PC-9 (cell line): ENCODE measurements at regions not wholly inside any gene's neighbourhood (a gene's known extent, or its start where the extent isn't known, plus 50 kb on each side); places are given as distances from the start of the nearest gene placed in this dataset.

Experiments used
- BruUV-seq: library from RNA; stranded (reverse); fragments of 400-500 nt; replicated peaks from 2 replicates; lab custom pipeline; 2021; lab: Mats Ljungman, UMichigan
- CTCF ChIA-PET: fragments of 300-600 bp; sonication (Branson Sonifier 250); formaldehyde crosslinking; loops from one replicate; lab custom pipeline; 2022; ENCODE audit warnings: antibody characterized with exemption; lab: Charles Lee
- POLR2A ChIA-PET: fragments of 300-600 bp; sonication (Branson Sonifier 250); formaldehyde crosslinking; loops from one replicate; lab custom pipeline; 2022; ENCODE audit warnings: antibody characterized with exemption; ENCODE audit not compliant: unreplicated experiment; lab: Charles Lee
- DNase-seq, 2 experiments: peaks; one replicate each; pipeline versions ENCODE4 v3.0.0 to v3.0.0-alpha.2; 2015 to 2022; ENCODE audit warnings: mixed read lengths in 1 of 2
- H2AFZ ChIP-seq: fragments of 200-600 bp; sonication (generic); 2 replicates; pipeline ENCODE4 v1.8.1; 2017; ENCODE audit warnings: antibody characterized with exemption
- H3F3A ChIP-seq: fragments of 200-600 bp; sonication (generic); 2 replicates; pipeline ENCODE4 v1.8.1; 2017; ENCODE audit warnings: antibody characterized with exemption, mild to moderate bottlenecking, low read depth; ENCODE audit not compliant: insufficient read depth
- H3K27ac ChIP-seq: fragments of 200-600 bp; sonication (generic); 2 replicates; pipeline ENCODE4 v1.6.1; 2016; ENCODE audit warnings: mixed run types
- H3K27me3 ChIP-seq: fragments of 200-600 bp; sonication (generic); 2 replicates; pipeline ENCODE4 v1.6.1; 2016; ENCODE audit warnings: low read depth, mixed run types; ENCODE audit not compliant: insufficient read depth
- H3K36me3 ChIP-seq: fragments of 200-600 bp; sonication (generic); 2 replicates; pipeline ENCODE4 v1.6.1; 2016; ENCODE audit warnings: low read depth, mixed run types
- H3K4me1 ChIP-seq: fragments of 200-600 bp; sonication (generic); replicated peaks from 2 replicates; pipeline ENCODE4 v1.6.1; 2016; ENCODE audit warnings: mixed run types; ENCODE audit not compliant: insufficient read depth
- H3K4me2 ChIP-seq: fragments of 200-600 bp; sonication (generic); 2 replicates; pipeline ENCODE4 v1.6.1; 2017; ENCODE audit warnings: mixed run types
- H3K4me3 ChIP-seq: fragments of 200-600 bp; sonication (generic); 2 replicates; pipeline ENCODE4 v1.6.1; 2016; ENCODE audit warnings: mixed run types
- H3K79me2 ChIP-seq: fragments of 200-600 bp; sonication (generic); 2 replicates; pipeline ENCODE4 v1.6.1; 2017; ENCODE audit warnings: low read depth, mixed run types
- H3K9me2 ChIP-seq: fragments of 200-600 bp; sonication (generic); 2 replicates; pipeline ENCODE4 v1.8.1; 2017; ENCODE audit warnings: mild to moderate bottlenecking; ENCODE audit not compliant: insufficient read depth
- H3K9me3 ChIP-seq: fragments of 200-600 bp; sonication (generic); 2 replicates; pipeline ENCODE4 v1.8.1; 2016; ENCODE audit warnings: low read depth; ENCODE audit not compliant: insufficient read depth
- H4K20me1 ChIP-seq: fragments of 200-600 bp; sonication (generic); 2 replicates; pipeline ENCODE4 v1.8.1; 2017; ENCODE audit not compliant: insufficient read depth
- EZH2 ChIP-seq: fragments of 200-600 bp; sonication (generic); IDR thresholded peaks from 2 replicates; pipeline ENCODE4 v1.8.0; 2017; ENCODE audit warnings: antibody characterized with exemption, low read depth
- intact Hi-C: fragments of 100-400 bp; cut with micrococcal nuclease; formaldehyde crosslinking; loops from one replicate; pipeline ENCODE4 v1.10.0; 2022; ENCODE audit not compliant: unreplicated experiment
- TF ChIP-seq, protein P1 (sequence below): fragments of 200-600 bp; sonication (generic); conservative IDR thresholded peaks from 2 replicates; pipeline ENCODE4 v1.6.1; 2017; ENCODE audit warnings: mixed run types, antibody characterized with exemption, mild to moderate bottlenecking, moderate library complexity

DNA sequence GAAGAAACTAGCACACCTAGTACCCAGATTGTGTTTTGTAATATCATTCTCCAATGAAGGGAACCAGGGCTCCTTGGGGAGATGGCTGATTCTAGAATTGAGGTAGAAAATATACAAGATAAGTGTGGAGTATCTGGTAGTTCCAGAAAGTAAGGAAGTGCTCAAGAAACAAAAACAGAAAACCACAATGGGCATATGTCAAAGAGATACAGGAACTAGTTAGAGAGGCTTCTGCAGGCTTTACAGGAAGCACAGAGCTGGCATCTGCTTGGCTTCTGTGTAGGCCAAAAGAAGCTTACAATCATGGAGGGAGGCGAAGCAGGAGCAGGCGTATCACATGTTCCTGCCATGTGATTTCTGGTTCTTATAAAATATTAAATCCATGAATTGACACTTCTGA, 105.7 kb upstream of the TMEM161B start:
- Histone ChIP-seq H3K79me2 (no peaks in the 10 kb centered on the region), H3K27ac (no peak overlapping the region), H3K4me2 (no peak overlapping the region), H4K20me1 (no peaks in the 10 kb centered on the region), H3K36me3 (no peaks in the 10 kb centered on the region), H3K4me1 (no peaks in the 10 kb centered on the region), H3K27me3 (no peaks in the 10 kb centered on the region), H3K9me2 (no peaks in the 10 kb centered on the region), H2AFZ (no peak overlapping the region), H3K9me3 (no peaks in the 10 kb centered on the region), H3K4me3 (no peak overlapping the region), H3F3A (no peaks in the 10 kb centered on the region)
- no TSS peak for BruUV-seq
- no peak for DNase-seq
- POLR2A ChIA-PET = no interaction called here
- CTCF ChIA-PET = no interaction called here
- no peak for TF ChIP-seq EZH2
- intact Hi-C loops = no loop called here

DNA sequence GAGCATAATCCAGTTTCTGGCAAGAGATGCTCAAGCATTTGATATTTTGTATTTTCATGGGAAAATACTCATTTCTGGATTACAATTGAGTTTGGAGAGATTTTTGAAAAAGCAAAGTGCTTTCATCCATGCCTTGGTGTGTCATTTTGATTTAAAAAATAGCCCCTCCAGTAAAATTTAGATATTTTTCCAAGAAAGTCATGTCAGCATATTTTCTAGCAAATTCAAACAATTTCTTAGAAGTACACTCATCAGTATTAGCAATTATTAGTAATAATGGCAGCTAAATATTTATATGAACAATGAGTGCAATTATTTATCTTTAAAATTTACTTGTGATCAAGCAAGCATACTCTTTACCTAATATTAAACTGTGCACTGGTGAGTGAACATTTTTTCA, 102.2 kb upstream of the TMEM161B start:
- H3F3A ChIP-seq = no peaks in the 10 kb centered on the region

DNA sequence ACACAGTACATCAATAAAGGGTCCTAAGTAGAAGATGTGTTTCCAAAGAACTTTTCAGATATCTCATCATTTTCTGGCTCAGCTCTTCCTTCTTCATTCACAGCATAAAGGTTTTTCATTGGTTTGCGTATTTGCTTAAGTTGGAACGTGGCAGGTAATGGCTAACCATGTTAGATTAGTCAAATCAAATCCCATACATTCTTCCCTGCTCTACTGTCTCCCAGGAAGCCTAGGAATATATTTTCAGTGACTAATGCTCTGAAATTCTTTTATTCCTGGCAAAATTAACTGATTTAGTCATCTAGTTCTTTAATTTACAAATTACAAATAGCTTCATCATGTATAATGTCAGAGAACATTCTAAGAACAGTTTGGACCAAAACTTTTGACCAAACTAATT, 99.6 kb upstream of the TMEM161B start:
- CTCF ChIA-PET = no interaction called here
- DNase-seq = no peak
- Histone ChIP-seq H3F3A (no peaks in the 10 kb centered on the region), H3K4me3 (no peak overlapping the region), H3K9me3 (no peaks in the 10 kb centered on the region), H3K79me2 (no peaks in the 10 kb centered on the region), H2AFZ (no peak overlapping the region), H3K4me1 (no peaks in the 10 kb centered on the region), H3K27ac (no peak overlapping the region), H3K36me3 (no peaks in the 10 kb centered on the region), H3K27me3 (no peaks in the 10 kb centered on the region), H3K9me2 (no peaks in the 10 kb centered on the region), H4K20me1 (no peaks in the 10 kb centered on the region), H3K4me2 (no peak overlapping the region)
- no TSS peak for BruUV-seq
- POLR2A ChIA-PET = no interaction called here
- intact Hi-C loops = no loop called here
- TF ChIP-seq, protein P1, sequence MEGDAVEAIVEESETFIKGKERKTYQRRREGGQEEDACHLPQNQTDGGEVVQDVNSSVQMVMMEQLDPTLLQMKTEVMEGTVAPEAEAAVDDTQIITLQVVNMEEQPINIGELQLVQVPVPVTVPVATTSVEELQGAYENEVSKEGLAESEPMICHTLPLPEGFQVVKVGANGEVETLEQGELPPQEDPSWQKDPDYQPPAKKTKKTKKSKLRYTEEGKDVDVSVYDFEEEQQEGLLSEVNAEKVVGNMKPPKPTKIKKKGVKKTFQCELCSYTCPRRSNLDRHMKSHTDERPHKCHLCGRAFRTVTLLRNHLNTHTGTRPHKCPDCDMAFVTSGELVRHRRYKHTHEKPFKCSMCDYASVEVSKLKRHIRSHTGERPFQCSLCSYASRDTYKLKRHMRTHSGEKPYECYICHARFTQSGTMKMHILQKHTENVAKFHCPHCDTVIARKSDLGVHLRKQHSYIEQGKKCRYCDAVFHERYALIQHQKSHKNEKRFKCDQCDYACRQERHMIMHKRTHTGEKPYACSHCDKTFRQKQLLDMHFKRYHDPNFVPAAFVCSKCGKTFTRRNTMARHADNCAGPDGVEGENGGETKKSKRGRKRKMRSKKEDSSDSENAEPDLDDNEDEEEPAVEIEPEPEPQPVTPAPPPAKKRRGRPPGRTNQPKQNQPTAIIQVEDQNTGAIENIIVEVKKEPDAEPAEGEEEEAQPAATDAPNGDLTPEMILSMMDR = no peak
- no peak for TF ChIP-seq EZH2

More for the DNA sequence above, 102.2 kb upstream of the TMEM161B start:
- no peaks in the 10 kb centered on the region for H3K4me1 ChIP-seq
- no peaks in the 10 kb centered on the region for H3K27me3 ChIP-seq
- H2AFZ ChIP-seq = no peak overlapping the region
- no peak overlapping the region for H3K4me3 ChIP-seq
- CTCF ChIA-PET = no interaction called here
- H3K9me3 ChIP-seq = no peaks in the 10 kb centered on the region
- TF ChIP-seq EZH2 = no peak
- TF ChIP-seq, protein P1 = no peak
- POLR2A ChIA-PET = no interaction called here
- H3K79me2 ChIP-seq = no peaks in the 10 kb centered on the region
- H3K36me3 ChIP-seq = no peaks in the 10 kb centered on the region
- no TSS peak for BruUV-seq
- H3K27ac ChIP-seq = no peak overlapping the region
- no peaks in the 10 kb centered on the region for H3K9me2 ChIP-seq
- DNase-seq = no peak
- intact Hi-C loops = no loop called here
- H4K20me1 ChIP-seq = no peaks in the 10 kb centered on the region
- no peak overlapping the region for H3K4me2 ChIP-seq

DNA sequence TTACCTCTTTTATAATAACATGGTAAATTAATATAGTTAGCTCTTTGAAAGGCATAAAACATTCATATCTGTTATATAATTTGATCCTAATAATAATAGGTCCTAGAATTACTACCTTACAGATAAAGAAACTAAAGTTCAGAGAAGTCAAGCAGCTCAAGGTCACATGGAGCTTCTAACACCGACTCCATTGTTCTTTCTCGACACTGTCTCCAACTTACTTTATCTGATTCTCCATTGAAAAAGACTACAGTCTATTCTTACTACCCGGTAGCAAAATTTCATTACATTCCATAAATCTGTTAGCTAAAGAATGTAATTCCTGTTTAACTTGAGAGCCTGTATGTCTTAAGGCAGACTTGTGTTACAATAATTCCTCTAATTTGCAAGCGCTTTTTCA, 96.3 kb upstream of the TMEM161B start:
- Histone ChIP-seq H3K9me2 (no peaks in the 10 kb centered on the region), H2AFZ (no peak overlapping the region), H3K36me3 (no peaks in the 10 kb centered on the region), H3K27me3 (no peaks in the 10 kb centered on the region), H3K4me3 (no peak overlapping the region), H3K79me2 (no peaks in the 10 kb centered on the region), H3K27ac (no peak overlapping the region), H3F3A (no peaks in the 10 kb centered on the region), H4K20me1 (no peaks in the 10 kb centered on the region), H3K9me3 (no peaks in the 10 kb centered on the region), H3K4me1 (no peaks in the 10 kb centered on the region), H3K4me2 (no peak overlapping the region)
- no peak for DNase-seq
- intact Hi-C loops = no loop called here
- ChIA-PET POLR2A (interaction anchor here (0.5 kb wide), 1 partner anchor 17 kb away, joined by 11 read pairs; no protein-coding TSS in a partner anchor), CTCF (no interaction called here)
- BruUV-seq = no TSS peak
- no peak for TF ChIP-seq EZH2
- TF ChIP-seq, protein P1 = no peak
